ENCODE measurements at regions not wholly inside any gene's neighbourhood (a gene's known extent, or its start where the extent isn't known, plus 50 kb on each side); places are given as distances from the start of the nearest gene placed in this dataset.
A peak's percentile ranks its signal among the peaks of the same experiment; 100 is the strongest.

- no peaks in the 10 kb centered on the region for H3K27me3 ChIP-seq
- no peaks in the 10 kb centered on the region for H3K36me3 ChIP-seq
- no peak for DNase-seq
- H3K9me3 ChIP-seq (replicated peaks): no peaks in the 10 kb centered on the region
- H3K4me1 ChIP-seq: no peaks in the 10 kb centered on the region
- no peak overlapping the region for H3K4me3 ChIP-seq
- H3K27ac ChIP-seq: no peak overlapping the region
Observed at GRCh38 chr1:81558291-81559076, 242.2 kb upstream of the ADGRL2 start.

- Histone ChIP-seq H3K4me3 (no peak overlapping the region), H3K9me3 (replicated peaks) (no peaks in the 10 kb centered on the region), H3K27me3 (no peaks in the 10 kb centered on the region), H3K27ac (no peak overlapping the region), H3K36me3 (no peaks in the 10 kb centered on the region), H3K4me1 (no peaks in the 10 kb centered on the region)
- DNase-seq: no peak
Observed at GRCh38 chr1:81556968-81557367, 243.8 kb upstream of the ADGRL2 start.

GRCh38 chr1:81554534-81554933 is 246.2 kb upstream of the ADGRL2 start:
- Histone ChIP-seq H3K4me1 (no peaks in the 10 kb centered on the region), H3K27ac (no peak overlapping the region), H3K36me3 (no peaks in the 10 kb centered on the region), H3K4me3 (no peak overlapping the region), H3K9me3 (replicated peaks) (no peaks in the 10 kb centered on the region), H3K27me3 (no peaks in the 10 kb centered on the region)
- DNase-seq: no peak

- Histone ChIP-seq H3K4me1 (no peaks in the 10 kb centered on the region), H3K36me3 (no peaks in the 10 kb centered on the region), H3K27ac (no peak overlapping the region), H3K27me3 (no peaks in the 10 kb centered on the region), H3K9me3 (replicated peaks) (no peaks in the 10 kb centered on the region), H3K4me3 (no peak overlapping the region)
- DNase-seq: no peak
Observed at GRCh38 chr1:81554108-81554507, 246.6 kb upstream of the ADGRL2 start.

GRCh38 chr1:81553503-81553902 is 247.2 kb upstream of the ADGRL2 start:
- no peaks in the 10 kb centered on the region for H3K27me3 ChIP-seq
- H3K36me3 ChIP-seq: no peaks in the 10 kb centered on the region
- no peak for DNase-seq
- H3K4me1 ChIP-seq: no peaks in the 10 kb centered on the region
- H3K4me3 ChIP-seq: no peak overlapping the region
- no peak overlapping the region for H3K27ac ChIP-seq
- no peaks in the 10 kb centered on the region for H3K9me3 ChIP-seq (replicated peaks)

GRCh38 chr1:81551946-81552345 is 248.8 kb upstream of the ADGRL2 start:
- no peaks in the 10 kb centered on the region for H3K27me3 ChIP-seq
- DNase-seq: no peak
- H3K27ac ChIP-seq: no peak overlapping the region

GRCh38 chr1:81550753-81551152 is 250.0 kb upstream of the ADGRL2 start:
- no peaks in the 10 kb centered on the region for H3K27me3 ChIP-seq
- DNase-seq: no peak
- H3K4me1 ChIP-seq: no peaks in the 10 kb centered on the region
- H3K9me3 ChIP-seq (replicated peaks): no peaks in the 10 kb centered on the region
- H3K4me3 ChIP-seq: no peak overlapping the region
- no peaks in the 10 kb centered on the region for H3K36me3 ChIP-seq
- H3K27ac ChIP-seq: no peak overlapping the region

More at GRCh38 chr1:81551946-81552345, 248.8 kb upstream of the ADGRL2 start:
- Histone ChIP-seq H3K36me3 (no peaks in the 10 kb centered on the region), H3K9me3 (replicated peaks) (no peaks in the 10 kb centered on the region), H3K4me3 (no peak overlapping the region), H3K4me1 (no peaks in the 10 kb centered on the region)

- no peak overlapping the region for H3K4me3 ChIP-seq
Observed at GRCh38 chr1:81549588-81550127, 251.1 kb upstream of the ADGRL2 start.

GRCh38 chr1:81548918-81549587 is 251.7 kb upstream of the ADGRL2 start:
- Histone ChIP-seq H3K4me1 (no peaks in the 10 kb centered on the region), H3K27ac (no peak overlapping the region), H3K9me3 (replicated peaks) (no peaks in the 10 kb centered on the region), H3K4me3 (no peak overlapping the region), H3K36me3 (no peaks in the 10 kb centered on the region), H3K27me3 (no peaks in the 10 kb centered on the region)
- no peak for DNase-seq

More at GRCh38 chr1:81549588-81550127, 251.1 kb upstream of the ADGRL2 start:
- no peaks in the 10 kb centered on the region for H3K4me1 ChIP-seq
- no peak overlapping the region for H3K27ac ChIP-seq
- no peaks in the 10 kb centered on the region for H3K36me3 ChIP-seq
- H3K27me3 ChIP-seq: no peaks in the 10 kb centered on the region
- H3K9me3 ChIP-seq (replicated peaks): no peaks in the 10 kb centered on the region
- DNase-seq: peak in 1 of 2 experiments; percentile 48

- H3K27ac ChIP-seq: no peak overlapping the region
- no peak for DNase-seq
Observed at GRCh38 chr1:81547912-81548303, 252.8 kb upstream of the ADGRL2 start.

GRCh38 chr1:81547261-81547911 is 253.3 kb upstream of the ADGRL2 start:
- Histone ChIP-seq H3K27me3 (no peaks in the 10 kb centered on the region), H3K9me3 (replicated peaks) (no peaks in the 10 kb centered on the region), H3K27ac (no peak overlapping the region), H3K4me3 (no peak overlapping the region), H3K36me3 (no peaks in the 10 kb centered on the region), H3K4me1 (no peaks in the 10 kb centered on the region)
- DNase-seq: peak in 1 of 2 experiments; percentile 20

More at GRCh38 chr1:81547912-81548303, 252.8 kb upstream of the ADGRL2 start:
- no peaks in the 10 kb centered on the region for H3K27me3 ChIP-seq
- no peaks in the 10 kb centered on the region for H3K9me3 ChIP-seq (replicated peaks)
- H3K36me3 ChIP-seq: no peaks in the 10 kb centered on the region
- no peaks in the 10 kb centered on the region for H3K4me1 ChIP-seq
- no peak overlapping the region for H3K4me3 ChIP-seq

- H3K27me3 ChIP-seq: no peaks in the 10 kb centered on the region
- no peak overlapping the region for H3K27ac ChIP-seq
- H3K4me1 ChIP-seq: no peaks in the 10 kb centered on the region
- no peaks in the 10 kb centered on the region for H3K36me3 ChIP-seq
- no peak overlapping the region for H3K4me3 ChIP-seq
- no peak for DNase-seq
- H3K9me3 ChIP-seq (replicated peaks): no peaks in the 10 kb centered on the region
Observed at GRCh38 chr1:81545734-81546133, 255.0 kb upstream of the ADGRL2 start.

GRCh38 chr1:81543764-81544163 is 257.0 kb upstream of the ADGRL2 start:
- H3K27me3 ChIP-seq: no peaks in the 10 kb centered on the region
- H3K27ac ChIP-seq: no peak overlapping the region
- H3K4me3 ChIP-seq: no peak overlapping the region
- H3K36me3 ChIP-seq: no peaks in the 10 kb centered on the region
- H3K4me1 ChIP-seq: no peaks in the 10 kb centered on the region
- no peak for DNase-seq
- no peaks in the 10 kb centered on the region for H3K9me3 ChIP-seq (replicated peaks)

- H3K27me3 ChIP-seq: no peaks in the 10 kb centered on the region
- DNase-seq: no peak
- no peaks in the 10 kb centered on the region for H3K4me1 ChIP-seq
- no peak overlapping the region for H3K4me3 ChIP-seq
- no peaks in the 10 kb centered on the region for H3K36me3 ChIP-seq
- no peaks in the 10 kb centered on the region for H3K9me3 ChIP-seq (replicated peaks)
- H3K27ac ChIP-seq: no peak overlapping the region
Observed at GRCh38 chr1:81542196-81542595, 258.5 kb upstream of the ADGRL2 start.

GRCh38 chr1:81540216-81540615 is 260.5 kb upstream of the ADGRL2 start:
- Histone ChIP-seq H3K27me3 (no peaks in the 10 kb centered on the region), H3K4me1 (no peaks in the 10 kb centered on the region), H3K27ac (no peak overlapping the region)

More at GRCh38 chr1:81540216-81540615, 260.5 kb upstream of the ADGRL2 start:
- Histone ChIP-seq H3K36me3 (no peaks in the 10 kb centered on the region), H3K9me3 (replicated peaks) (no peaks in the 10 kb centered on the region), H3K4me3 (no peak overlapping the region)
- no peak for DNase-seq
